ENCODE measurements at regions not wholly inside any gene's neighbourhood (a gene's known extent, or its start where the extent isn't known, plus 50 kb on each side); places are given as distances from the start of the nearest gene placed in this dataset.
"Not testable (repeated sequence)": the region's sequence is repeated elsewhere in the genome, so short reads cannot be mapped to it uniquely, and the experiment has no call there.

- intact Hi-C loops (cut with DNase I) = no loop called here
- DNase-seq = no peak
- no peak for ATAC-seq
Measured at GRCh38 chr4:138113819-138114400, 128.2 kb downstream of the SLC7A11 start.

GRCh38 chr4:138112890-138113289 lies 129.3 kb downstream of the SLC7A11 start:
- intact Hi-C loops (cut with DNase I); ATAC-seq; DNase-seq: not testable (repeated sequence)

GRCh38 chr4:138112389-138112788 lies 129.8 kb downstream of the SLC7A11 start:
- no peak for ATAC-seq
- intact Hi-C loops (cut with DNase I) = no loop called here

DNA sequence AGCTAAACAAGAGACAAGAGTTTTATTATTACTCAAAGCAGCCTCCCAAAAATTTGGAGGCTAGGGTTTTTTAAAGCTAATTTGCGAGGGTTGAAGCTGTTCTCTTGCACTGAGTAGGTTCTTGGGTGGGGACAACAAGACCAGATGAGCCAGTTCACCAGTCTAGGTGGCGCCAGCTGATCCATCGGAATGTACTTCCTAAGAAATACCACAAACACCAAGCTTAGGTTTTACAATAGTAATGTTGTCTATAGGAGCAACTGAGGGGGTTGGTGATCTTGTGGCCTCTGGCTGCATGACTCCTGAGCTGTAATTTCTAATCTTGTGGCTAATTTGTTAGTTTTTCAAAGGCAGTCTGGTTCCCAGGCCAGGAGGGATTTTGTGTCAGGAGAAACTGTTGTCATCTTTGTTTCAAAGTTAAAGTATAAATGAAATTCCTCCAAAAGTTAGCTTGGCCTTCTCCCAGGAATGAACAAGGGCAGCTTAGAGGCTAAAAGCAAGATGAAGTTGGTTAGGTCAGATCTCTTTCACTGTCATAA lies 130.6 kb downstream of the SLC7A11 start:
- no peak for DNase-seq
- intact Hi-C loops (cut with DNase I) = no loop called here
- ATAC-seq = no peak

More at GRCh38 chr4:138112389-138112788, 129.8 kb downstream of the SLC7A11 start:
- DNase-seq = no peak

DNA sequence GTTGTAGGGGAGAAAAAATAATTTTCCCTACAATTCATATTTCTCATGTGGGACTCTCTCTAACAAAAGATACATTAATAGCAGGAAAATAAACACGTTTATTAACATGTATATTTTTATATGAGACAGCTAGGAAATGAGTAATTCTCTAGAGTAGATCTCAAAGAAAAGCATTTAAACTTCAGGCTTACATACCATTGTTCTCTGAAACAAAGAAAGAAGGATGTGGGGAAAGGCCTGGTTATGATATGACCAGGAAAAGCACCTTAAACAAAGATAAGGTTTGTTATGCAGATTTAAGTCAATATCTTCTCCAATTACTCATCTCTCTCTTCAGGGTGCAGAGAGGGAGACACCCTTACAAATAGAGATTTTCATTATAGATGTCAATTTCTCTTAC lies 131.3 kb downstream of the SLC7A11 start:
- DNase-seq (no peak), ATAC-seq (no peak)
- intact Hi-C loops (cut with DNase I) = no loop called here

GRCh38 chr4:138107023-138107422 lies 135.1 kb downstream of the SLC7A11 start:
- ATAC-seq = no peak
- intact Hi-C loops (cut with DNase I) = no loop called here

DNA sequence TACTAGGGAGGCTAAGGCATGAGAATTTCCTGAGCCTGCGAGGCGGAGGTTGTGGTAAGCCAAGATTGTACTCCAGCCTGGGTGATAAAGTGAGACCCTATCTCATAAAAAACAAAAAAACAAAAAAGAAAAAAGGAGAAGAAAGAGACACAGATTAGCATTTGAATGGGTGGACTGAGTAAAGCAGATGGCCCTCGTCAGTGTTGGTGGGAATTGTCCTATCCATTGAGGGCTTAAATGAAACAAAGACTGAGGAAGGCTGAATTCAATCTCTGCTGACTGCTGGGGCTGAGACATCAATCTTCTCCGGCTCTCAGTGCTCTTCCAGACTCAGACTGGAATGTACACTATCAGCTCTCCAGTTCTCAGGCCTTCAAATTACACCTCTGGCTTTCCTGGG lies 136.8 kb downstream of the SLC7A11 start:
- intact Hi-C loops (cut with DNase I) = no loop called here
- no peak for DNase-seq
- ATAC-seq = no peak

More at GRCh38 chr4:138107023-138107422, 135.1 kb downstream of the SLC7A11 start:
- no peak for DNase-seq

DNA sequence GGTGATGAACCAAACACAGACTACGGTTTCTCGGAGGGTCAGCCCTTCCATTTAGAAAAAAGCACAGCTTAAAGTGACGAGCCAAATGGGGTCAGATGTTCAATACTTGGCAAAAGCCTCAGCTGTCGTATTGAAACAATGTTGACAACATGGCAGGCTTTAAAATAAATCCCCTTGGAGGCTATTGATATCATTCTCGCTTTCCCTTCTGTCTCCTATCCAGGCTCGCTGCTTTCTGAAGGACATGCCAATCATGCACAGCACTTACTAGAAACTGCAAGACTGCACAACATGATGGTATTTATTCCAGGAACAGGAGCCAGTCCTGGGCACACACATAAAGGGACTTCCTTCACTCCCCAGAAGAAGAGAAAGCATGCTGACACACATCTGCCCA lies 137.9 kb downstream of the SLC7A11 start:
- no peak for DNase-seq
- ATAC-seq = no peak
- intact Hi-C loops (cut with DNase I) = no loop called here

- ATAC-seq = no peak
- intact Hi-C loops (cut with DNase I) = no loop called here
- DNase-seq = no peak
Measured at GRCh38 chr4:138103597-138104283, 138.4 kb downstream of the SLC7A11 start.

GRCh38 chr4:138099385-138099784 lies 142.8 kb downstream of the SLC7A11 start:
- intact Hi-C loops (cut with DNase I) = loop anchor here in 1 of 2 donors (10.0 kb wide), 1 partner anchor 65 kb away; no protein-coding TSS in a partner anchor
- ATAC-seq (no peak), DNase-seq (no peak)

- intact Hi-C loops (cut with DNase I) = loop anchor here in 1 of 2 donors (10.0 kb wide), 1 partner anchor 63 kb away; no protein-coding TSS in a partner anchor
- DNase-seq (no peak), ATAC-seq (no peak)
Measured at GRCh38 chr4:138097912-138098600, 144.1 kb downstream of the SLC7A11 start.

GRCh38 chr4:138096384-138097062 lies 145.6 kb downstream of the SLC7A11 start:
- intact Hi-C loops (cut with DNase I) = loop anchor here in 1 of 2 donors (10.0 kb wide), 1 partner anchor 62 kb away; no protein-coding TSS in a partner anchor
- no peak for DNase-seq
- no peak for ATAC-seq

GRCh38 chr4:138095378-138095777 lies 146.8 kb downstream of the SLC7A11 start:
- DNase-seq (no peak), ATAC-seq (peak in 1 of 2 donors; percentile 50)
- intact Hi-C loops (cut with DNase I) = loop anchor here in 1 of 2 donors (10.0 kb wide), 1 partner anchor 61 kb away; no protein-coding TSS in a partner anchor

DNA sequence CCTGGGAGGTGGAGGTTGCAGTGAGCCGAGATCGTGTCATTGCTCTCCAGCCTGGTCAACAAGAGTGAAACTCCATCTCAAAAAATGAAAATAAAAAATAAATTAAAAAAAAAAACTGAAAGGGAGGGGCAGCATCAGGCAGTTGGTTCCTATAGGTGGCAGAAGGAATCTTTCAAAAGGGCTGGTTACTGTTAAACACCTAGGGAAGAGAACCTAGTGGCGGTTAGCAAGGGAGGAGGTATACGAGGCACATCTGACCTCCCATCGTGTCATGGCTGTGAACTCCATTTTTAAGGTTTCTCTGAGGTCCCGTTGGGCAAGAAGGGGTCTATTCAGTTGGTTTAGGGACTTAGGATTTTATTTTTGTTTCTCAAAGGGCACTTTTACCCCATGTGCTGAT lies 150.1 kb downstream of the SLC7A11 start:
- intact Hi-C loops (cut with DNase I) = loop anchor here (5.0 to 10.0 kb wide), 3 partner anchors 57 to 590 kb away; no protein-coding TSS in a partner anchor
- ATAC-seq (no peak), DNase-seq (no peak)

- intact Hi-C loops (cut with DNase I) = loop anchor here (1.0 to 10.0 kb wide), 4 partner anchors 56 to 591 kb away; no protein-coding TSS in a partner anchor
- ATAC-seq = no peak
- DNase-seq = no peak
Measured at GRCh38 chr4:138090918-138091676, 151.1 kb downstream of the SLC7A11 start.

DNA sequence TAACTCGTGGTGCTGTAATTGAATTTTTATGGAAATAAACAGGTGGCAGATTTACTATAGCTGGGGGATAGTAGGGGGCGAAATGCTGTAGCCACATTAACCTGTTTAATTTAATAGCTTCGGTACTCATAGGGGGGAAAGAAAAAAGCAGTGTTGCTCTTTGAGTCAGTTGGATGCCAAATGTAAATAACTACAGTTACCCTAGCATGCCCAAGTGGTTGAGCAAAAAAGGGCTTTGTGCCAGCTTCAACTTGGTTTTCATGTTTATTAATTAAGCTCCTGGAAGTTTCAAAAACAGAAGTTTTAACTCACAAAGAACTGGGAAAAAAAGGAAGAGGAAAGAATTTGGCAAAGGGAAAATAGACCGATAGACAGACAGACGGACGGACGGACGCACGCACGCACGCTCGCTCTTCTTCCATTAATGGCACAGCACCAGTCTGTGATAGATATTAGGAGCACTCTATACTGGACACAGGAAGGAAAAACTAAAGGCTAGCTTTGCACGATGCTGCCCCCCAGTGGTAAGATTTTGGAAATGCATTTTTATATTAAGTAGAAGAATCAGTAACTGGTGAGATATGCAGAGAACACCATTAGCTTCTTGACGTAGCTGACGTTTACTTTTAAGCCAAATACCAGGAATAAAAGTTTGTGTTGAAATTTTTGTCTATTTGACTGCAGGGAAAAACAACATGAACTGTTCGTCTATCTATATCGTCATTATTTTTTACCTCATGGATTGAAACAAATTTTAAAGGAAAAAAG lies 151.8 kb downstream of the SLC7A11 start:
- ATAC-seq = peak; percentile 67 to 87
- no peak for DNase-seq
- intact Hi-C loops (cut with DNase I) = loop anchor here (1.0 to 10.0 kb wide), 4 partner anchors 55 to 592 kb away; no protein-coding TSS in a partner anchor

DNA sequence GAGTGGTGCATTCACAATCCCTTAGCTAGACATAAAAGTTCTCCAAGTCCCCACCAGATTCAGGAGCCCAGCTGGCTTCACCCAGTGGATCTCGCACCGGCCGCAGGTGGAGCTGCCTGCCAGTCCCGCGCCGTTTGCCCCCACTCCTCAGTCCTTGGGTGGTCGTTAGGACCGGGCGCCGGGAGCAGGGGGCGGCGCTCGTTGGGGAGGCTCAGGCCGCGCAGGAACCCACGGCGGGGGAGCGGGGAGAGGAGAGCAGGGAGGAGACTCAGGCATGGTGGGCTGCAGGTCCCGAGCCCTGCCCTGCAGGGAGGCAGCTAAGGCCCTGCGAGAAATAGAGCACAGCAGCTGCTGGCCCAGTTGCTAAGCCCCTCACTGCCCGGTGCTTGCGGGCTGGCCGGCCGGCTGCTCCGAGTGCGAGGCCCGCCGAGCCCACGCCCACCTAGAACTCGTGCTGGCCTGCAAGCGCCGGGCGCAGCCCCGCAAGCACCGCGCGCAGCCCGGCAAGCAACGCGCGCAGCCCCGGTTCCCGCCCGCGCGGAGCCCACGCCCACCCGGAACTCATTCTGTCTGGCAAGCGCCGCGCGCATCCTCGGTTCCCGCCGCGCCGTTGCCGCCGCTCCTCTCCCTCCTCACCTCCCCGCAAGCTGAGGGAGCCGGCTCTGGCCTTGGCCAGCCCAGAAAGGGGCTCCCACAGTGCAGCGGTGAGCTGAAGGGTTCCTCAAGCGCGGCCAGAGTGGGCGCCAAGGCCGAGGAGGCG lies 153.5 kb downstream of the SLC7A11 start:
- ATAC-seq (no peak), DNase-seq (no peak)
- intact Hi-C loops (cut with DNase I) = no loop called here

Measured in left cardiac atrium (tissue), 4 donors.